ENCODE measurements at regions not wholly inside any gene's neighbourhood (a gene's known extent, or its start where the extent isn't known, plus 50 kb on each side); places are given as distances from the start of the nearest gene placed in this dataset.
"Not testable (repeated sequence)": the region's sequence is repeated elsewhere in the genome, so short reads cannot be mapped to it uniquely, and the experiment has no call there.

- ChIA-PET POLR2A (no interaction called here), CTCF (no interaction called here)
These were observed 84.0 kb downstream of the NSUN2 start for GRCh38 chr5:6548756-6549285.

- POLR2A ChIA-PET, CTCF ChIA-PET: not testable (repeated sequence)
These were observed 84.8 kb downstream of the NSUN2 start for GRCh38 chr5:6547926-6548519.

- CTCF ChIA-PET = no interaction called here
- POLR2A ChIA-PET = no interaction called here
These were observed 85.3 kb downstream of the NSUN2 start for GRCh38 chr5:6547498-6547897.

GRCh38 chr5:6545770-6546690, 86.8 kb downstream of the NSUN2 start:
- POLR2A ChIA-PET = no interaction called here

GRCh38 chr5:6545036-6545693, 87.7 kb downstream of the NSUN2 start:
- CTCF ChIA-PET = no interaction called here
- POLR2A ChIA-PET = no interaction called here

More at GRCh38 chr5:6545770-6546690, 86.8 kb downstream of the NSUN2 start:
- CTCF ChIA-PET = interaction anchor here (0.7 kb wide), 1 partner anchor 221 kb away, joined by 3 read pairs; no protein-coding TSS in a partner anchor

GRCh38 chr5:6544561-6544935, 88.3 kb downstream of the NSUN2 start:
- CTCF ChIA-PET = no interaction called here
- POLR2A ChIA-PET = no interaction called here

All from activated CD8-positive, alpha-beta memory T cell treated with anti-CD3 and anti-CD28 coated beads for 36 hours (primary cell).